ENCODE measurements at regions not wholly inside any gene's neighbourhood (a gene's known extent, or its start where the extent isn't known, plus 50 kb on each side); places are given as distances from the start of the nearest gene placed in this dataset.

- TF ChIP-seq CTCF (IDR thresholded peaks at IDR 0.05) = no peak
- TF ChIP-seq POLR2A (IDR thresholded peaks at IDR 0.05) = no peak
These were observed 543.3 kb downstream of the ZBBX start for GRCh38 chr3:166836836-166837235.

All from body of pancreas (tissue), 4 donors.